MG63 (cell line): ENCODE measurements at regions not wholly inside any gene's neighbourhood (a gene's known extent, or its start where the extent isn't known, plus 50 kb on each side); places are given as distances from the start of the nearest gene placed in this dataset.
A peak's percentile ranks its signal among the peaks of the same experiment; 100 is the strongest.

Experiments
- DNase-seq: peaks from one replicate; pipeline ENCODE4 v3.0.0-alpha.2; 2020
- H3K27me3 ChIP-seq: fragments of 250-450 bp; sonication (Bioruptor Pico); 2 replicates; pipeline ENCODE4 v1.5.1; 2020; ENCODE audit warnings: mild to moderate bottlenecking, moderate library complexity
- H3K36me3 ChIP-seq: fragments of 250-450 bp; sonication (Bioruptor Pico); 2 replicates; pipeline ENCODE4 v1.5.1; 2020; ENCODE audit warnings: mild to moderate bottlenecking, moderate library complexity
- H3K4me3 ChIP-seq: fragments of 250-450 bp; sonication (Bioruptor Pico); 2 replicates; pipeline ENCODE4 v1.5.1; 2020; ENCODE audit warnings: mild to moderate bottlenecking, moderate library complexity
- H3K9me3 ChIP-seq: fragments of 250-450 bp; sonication (Bioruptor Pico); 2 replicates; pipeline ENCODE4 v1.5.1; 2020; ENCODE audit warnings: mild to moderate bottlenecking, moderate library complexity

DNA sequence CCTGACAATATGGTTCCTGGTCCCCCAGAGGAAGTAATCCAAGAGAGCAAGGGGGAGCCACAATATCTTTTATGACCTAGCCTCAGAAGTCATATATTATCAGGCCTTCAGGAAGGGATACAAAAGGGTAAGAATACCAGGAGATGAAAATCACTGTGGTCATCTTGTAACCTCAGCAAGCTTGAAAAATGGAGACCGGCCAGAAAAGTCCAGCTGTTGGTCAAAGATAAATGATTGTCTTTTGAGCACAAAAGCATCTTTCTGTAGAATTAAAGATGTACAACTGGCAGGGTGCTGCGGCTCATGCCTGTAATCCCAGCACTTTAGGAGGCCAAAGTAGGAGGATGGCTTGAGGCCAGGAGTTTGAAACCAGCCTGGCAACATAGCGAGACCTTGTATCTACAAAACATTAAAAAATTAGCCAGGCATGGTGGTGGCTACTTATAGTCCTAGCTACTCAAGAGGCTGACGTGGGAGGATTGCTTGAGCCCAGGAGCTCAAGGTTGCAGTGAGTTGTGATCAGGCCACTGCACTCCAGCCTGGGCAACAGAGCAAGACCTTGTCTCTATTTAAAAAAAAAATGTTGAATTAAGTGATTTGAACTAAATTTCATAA is 118.0 kb upstream of the MARCKS start:
- DNase-seq: no peak
- no peak overlapping the region for H3K4me3 ChIP-seq
- no peaks in the 10 kb centered on the region for H3K36me3 ChIP-seq
- no peaks in the 10 kb centered on the region; the same call in 1 of the 2 replicates for H3K9me3 ChIP-seq
- no peaks in the 10 kb centered on the region for H3K27me3 ChIP-seq

- Histone ChIP-seq H3K27me3 (no peaks in the 10 kb centered on the region), H3K4me3 (no peak overlapping the region), H3K36me3 (no peaks in the 10 kb centered on the region), H3K9me3 (no peaks in the 10 kb centered on the region)
- DNase-seq: no peak
These were observed 115.5 kb upstream of the MARCKS start for GRCh38 chr6:113741651-113742050.

DNA sequence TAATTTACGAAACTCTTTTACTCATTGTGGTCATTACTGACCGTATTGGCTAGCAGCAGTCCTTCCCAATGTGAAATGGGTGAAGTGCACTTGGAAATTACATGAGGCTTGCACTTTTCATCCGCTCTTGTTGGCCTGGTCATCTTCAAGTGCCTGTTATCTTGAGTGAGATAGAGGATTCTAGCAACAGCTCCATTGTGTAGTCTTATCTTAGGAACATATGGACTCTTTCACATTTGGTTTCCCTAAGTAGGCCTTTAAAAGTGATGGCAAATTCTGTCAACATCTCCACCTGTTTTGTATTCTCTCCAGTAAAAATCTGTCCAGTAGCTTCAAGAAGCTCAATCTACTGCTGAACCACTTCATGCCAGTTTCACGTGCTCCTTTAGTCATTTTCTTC is 114.8 kb upstream of the MARCKS start:
- Histone ChIP-seq H3K9me3 (no peaks in the 10 kb centered on the region), H3K27me3 (no peaks in the 10 kb centered on the region), H3K36me3 (no peaks in the 10 kb centered on the region), H3K4me3 (no peak overlapping the region)
- DNase-seq: no peak

DNA sequence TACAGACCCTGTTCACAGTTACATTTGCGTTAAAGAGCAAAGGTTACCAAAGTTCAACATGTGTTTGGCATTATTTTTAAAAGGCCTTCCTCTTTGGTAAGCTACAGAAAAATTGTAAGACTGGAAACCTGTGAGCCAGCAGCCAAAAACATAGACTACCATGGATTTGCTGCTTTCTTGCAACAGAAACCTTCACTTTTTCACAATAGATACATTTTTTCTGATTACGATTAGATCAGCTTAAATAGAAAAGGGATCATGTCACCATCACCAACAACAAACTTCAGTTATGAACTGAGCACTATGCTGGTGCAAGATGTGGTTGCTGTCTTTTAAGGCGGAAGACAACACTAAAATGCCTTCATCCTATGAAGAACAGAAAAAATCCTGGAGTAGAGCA is 112.3 kb upstream of the MARCKS start:
- Histone ChIP-seq H3K9me3 (no peaks in the 10 kb centered on the region), H3K4me3 (no peak overlapping the region), H3K27me3 (no peaks in the 10 kb centered on the region), H3K36me3 (no peaks in the 10 kb centered on the region)
- DNase-seq: no peak

DNA sequence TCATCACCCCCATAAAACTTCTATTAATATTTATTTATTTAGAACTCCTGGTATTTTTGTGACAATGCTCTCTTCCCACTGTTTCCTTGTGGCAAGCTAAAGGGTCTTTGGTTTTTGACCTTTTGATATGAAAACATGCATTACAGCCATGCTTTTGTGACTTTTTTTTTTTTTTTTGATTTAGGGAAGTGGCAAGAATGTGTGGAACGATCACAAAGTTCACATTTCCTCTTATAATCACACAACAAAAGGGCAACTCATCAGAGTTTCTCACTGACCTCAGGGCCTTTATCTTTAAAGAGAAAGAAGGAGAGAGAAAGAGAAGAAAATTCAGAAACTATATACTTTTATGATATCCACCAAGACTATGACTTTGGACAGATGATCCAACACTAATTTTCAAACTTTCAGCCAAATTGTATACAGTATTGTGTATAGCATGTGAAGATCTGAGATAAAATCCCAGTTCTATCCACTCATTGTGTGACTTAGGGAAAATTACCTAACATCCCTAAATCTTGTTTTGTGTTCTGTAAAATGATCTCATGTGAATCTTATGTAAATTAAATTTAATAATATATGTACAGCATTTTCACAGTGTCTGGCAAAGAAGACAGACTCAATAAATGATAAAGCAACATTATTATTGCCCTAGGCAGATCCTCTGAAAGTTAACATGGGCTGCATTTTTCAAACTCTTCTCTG is 106.8 kb upstream of the MARCKS start:
- no peaks in the 10 kb centered on the region for H3K27me3 ChIP-seq
- no peak for DNase-seq
- no peaks in the 10 kb centered on the region for H3K36me3 ChIP-seq
- H3K4me3 ChIP-seq: no peak overlapping the region
- H3K9me3 ChIP-seq: no peaks in the 10 kb centered on the region

GRCh38 chr6:113754291-113754690 is 102.9 kb upstream of the MARCKS start:
- no peaks in the 10 kb centered on the region for H3K9me3 ChIP-seq
- H3K36me3 ChIP-seq: no peaks in the 10 kb centered on the region
- H3K27me3 ChIP-seq: no peaks in the 10 kb centered on the region
- DNase-seq: no peak
- H3K4me3 ChIP-seq: no peak overlapping the region

- no peak for DNase-seq
- no peak overlapping the region for H3K4me3 ChIP-seq
- no peaks in the 10 kb centered on the region for H3K9me3 ChIP-seq
These were observed 101.5 kb upstream of the MARCKS start for GRCh38 chr6:113755449-113756289.

GRCh38 chr6:113756290-113756665 is 100.9 kb upstream of the MARCKS start:
- Histone ChIP-seq H3K4me3 (no peak overlapping the region), H3K36me3 (no peaks in the 10 kb centered on the region), H3K9me3 (no peaks in the 10 kb centered on the region), H3K27me3 (no peaks in the 10 kb centered on the region)
- no peak for DNase-seq

More at GRCh38 chr6:113755449-113756289, 101.5 kb upstream of the MARCKS start:
- no peaks in the 10 kb centered on the region for H3K27me3 ChIP-seq
- H3K36me3 ChIP-seq: no peaks in the 10 kb centered on the region

GRCh38 chr6:113758214-113758613 is 98.9 kb upstream of the MARCKS start:
- no peak for DNase-seq
- no peaks in the 10 kb centered on the region for H3K36me3 ChIP-seq
- H3K27me3 ChIP-seq: no peaks in the 10 kb centered on the region
- no peaks in the 10 kb centered on the region for H3K9me3 ChIP-seq
- no peak overlapping the region for H3K4me3 ChIP-seq

- no peak overlapping the region for H3K4me3 ChIP-seq
- DNase-seq: no peak
These were observed 98.1 kb upstream of the MARCKS start for GRCh38 chr6:113758826-113759574.

GRCh38 chr6:113762641-113763040 is 94.5 kb upstream of the MARCKS start:
- Histone ChIP-seq H3K9me3 (no peaks in the 10 kb centered on the region), H3K36me3 (no peaks in the 10 kb centered on the region), H3K27me3 (no peaks in the 10 kb centered on the region), H3K4me3 (no peak overlapping the region)
- no peak for DNase-seq

More at GRCh38 chr6:113758826-113759574, 98.1 kb upstream of the MARCKS start:
- no peaks in the 10 kb centered on the region for H3K27me3 ChIP-seq
- H3K36me3 ChIP-seq: no peaks in the 10 kb centered on the region
- no peaks in the 10 kb centered on the region for H3K9me3 ChIP-seq

DNA sequence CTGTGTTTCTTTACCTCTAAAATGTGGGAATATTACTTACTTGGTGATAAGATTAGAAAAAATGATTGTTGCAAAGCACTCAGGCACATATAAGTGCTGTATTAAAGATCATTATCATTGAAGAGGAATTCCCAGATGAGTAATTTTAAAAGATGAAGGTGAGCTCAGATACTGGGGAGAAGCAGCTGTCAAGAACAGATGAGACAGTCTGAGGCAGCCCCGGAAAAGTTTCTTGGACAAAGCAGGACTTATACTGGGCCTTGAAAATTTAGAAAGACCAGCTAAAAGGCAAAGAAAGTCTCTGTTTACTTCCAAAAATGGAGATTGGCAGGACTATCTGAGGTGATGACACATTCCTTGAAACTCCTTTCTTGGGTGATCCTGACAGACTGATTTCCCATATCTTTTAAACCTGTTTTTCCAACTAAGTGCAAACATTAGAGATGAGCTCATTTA is 93.8 kb upstream of the MARCKS start:
- Histone ChIP-seq H3K9me3 (no peaks in the 10 kb centered on the region), H3K27me3 (no peaks in the 10 kb centered on the region), H3K36me3 (no peaks in the 10 kb centered on the region), H3K4me3 (no peak overlapping the region)
- DNase-seq: no peak

- Histone ChIP-seq H3K36me3 (no peaks in the 10 kb centered on the region), H3K4me3 (no peak overlapping the region), H3K27me3 (no peaks in the 10 kb centered on the region), H3K9me3 (no peaks in the 10 kb centered on the region)
- peak; percentile 16 for DNase-seq
These were observed 93.3 kb upstream of the MARCKS start for GRCh38 chr6:113763876-113764275.

DNA sequence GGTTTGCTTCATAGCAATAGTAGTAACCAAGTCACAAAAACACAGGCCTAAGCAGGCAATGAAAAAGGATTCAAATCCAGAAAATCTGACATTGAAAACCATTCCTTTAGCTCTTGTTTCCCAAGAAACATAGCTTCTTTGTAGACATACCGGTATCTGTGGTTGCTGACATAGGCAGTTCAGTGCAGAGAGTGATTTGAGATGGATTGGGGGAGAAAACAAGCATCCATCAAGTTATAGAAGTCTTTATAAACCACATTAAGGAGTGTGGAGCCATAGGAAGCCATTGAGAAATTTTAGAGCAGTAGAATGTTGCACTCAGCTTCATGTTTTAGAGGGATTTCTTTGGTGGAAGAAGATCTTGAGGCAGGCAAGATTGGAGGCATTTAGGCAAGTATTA is 91.2 kb upstream of the MARCKS start:
- Histone ChIP-seq H3K36me3 (no peaks in the 10 kb centered on the region), H3K4me3 (no peak overlapping the region), H3K9me3 (no peaks in the 10 kb centered on the region), H3K27me3 (no peaks in the 10 kb centered on the region)
- no peak for DNase-seq

DNA sequence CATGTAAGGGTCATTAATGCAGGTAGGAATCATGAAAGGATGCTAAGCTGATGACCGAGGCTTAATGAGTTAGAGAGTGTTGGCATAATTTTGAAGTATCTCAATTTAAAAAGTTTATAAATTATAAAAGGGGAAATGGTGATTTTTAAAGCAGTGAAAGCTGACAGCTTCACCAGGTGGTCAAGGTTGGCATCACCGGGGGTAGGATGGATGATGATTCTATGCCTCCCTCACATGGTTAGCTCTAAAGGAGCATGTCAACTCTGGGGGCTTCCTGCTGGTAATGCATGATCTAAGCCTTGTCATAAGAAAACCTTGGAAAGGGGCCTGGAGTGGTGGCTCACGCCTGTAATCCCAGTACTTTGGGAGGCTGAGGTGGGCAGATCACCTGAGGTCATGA is 89.2 kb upstream of the MARCKS start:
- no peaks in the 10 kb centered on the region for H3K36me3 ChIP-seq
- H3K4me3 ChIP-seq: no peak overlapping the region
- H3K27me3 ChIP-seq: no peaks in the 10 kb centered on the region
- H3K9me3 ChIP-seq: no peaks in the 10 kb centered on the region
- DNase-seq: no peak

DNA sequence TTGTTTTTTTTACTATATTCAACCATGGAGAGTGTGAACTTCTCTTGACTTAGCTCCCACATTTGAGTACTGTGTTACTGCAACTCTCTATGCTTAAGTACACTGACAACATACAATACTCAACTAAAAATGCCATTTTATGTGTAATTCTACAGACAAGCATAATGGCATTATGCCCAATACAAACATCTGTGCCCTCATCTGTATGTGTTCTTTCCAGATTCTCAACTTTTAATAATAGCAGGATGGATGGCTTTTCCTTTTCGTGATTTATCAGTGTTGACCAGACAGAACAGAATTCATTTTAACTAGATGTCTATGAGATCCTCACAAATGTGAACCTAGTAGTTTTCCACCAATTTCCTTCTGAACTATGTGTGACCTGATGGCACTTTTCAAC is 84.2 kb upstream of the MARCKS start:
- no peak overlapping the region for H3K4me3 ChIP-seq
- H3K9me3 ChIP-seq: no peaks in the 10 kb centered on the region
- no peaks in the 10 kb centered on the region for H3K36me3 ChIP-seq
- no peaks in the 10 kb centered on the region for H3K27me3 ChIP-seq
- no peak for DNase-seq
